Keratinocyte (primary cell): ENCODE measurements at regions not wholly inside any gene's neighbourhood (a gene's known extent, or its start where the extent isn't known, plus 50 kb on each side); places are given as distances from the start of the nearest gene placed in this dataset.

Experiments
- DNase-seq: peaks from one replicate; pipeline ENCODE4 v3.0.0-alpha.2; 2011; ENCODE audit warnings: low read depth, missing footprints, low spot score
- FAIRE-seq: peaks from 2 replicates; lab custom pipeline; 2011; peaks lifted over from hg19 to GRCh38; lab: Jason Lieb, UNC
- H2AFZ ChIP-seq: 2 replicates; pipeline ENCODE4 v1.6.0; 2012; ENCODE audit warnings: low read length, control low read depth, inconsistent platforms; ENCODE audit not compliant: control insufficient read depth
- H3K27ac ChIP-seq: 2 replicates; pipeline ENCODE4 v1.5.1; 2011; ENCODE audit warnings: low read length; ENCODE audit not compliant: control insufficient read depth, insufficient read depth
- H3K27me3 ChIP-seq: 3 replicates; pipeline ENCODE4 v1.6.0; 2011; ENCODE audit warnings: low read length; ENCODE audit not compliant: control insufficient read depth, insufficient read depth; ENCODE audit errors: extremely low read depth
- H3K36me3 ChIP-seq, 2 experiments: 2 replicates in 1 of 2; 3 replicates in 1 of 2; pipeline ENCODE4 v1.5.1; 2011; ENCODE audit warnings: low read length in 2 of 2, mild to moderate bottlenecking in 1 of 2; ENCODE audit not compliant: control insufficient read depth in 2 of 2, insufficient read depth in 2 of 2; ENCODE audit errors: extremely low read depth in 1 of 2
- H3K4me1 ChIP-seq: 3 replicates; pipeline ENCODE4 v1.5.1; 2011; ENCODE audit warnings: low read length; ENCODE audit not compliant: control insufficient read depth, insufficient read depth; ENCODE audit errors: extremely low read depth
- H3K4me2 ChIP-seq: 3 replicates; pipeline ENCODE4 v1.6.0; 2011; ENCODE audit warnings: low read depth, low read length; ENCODE audit not compliant: control insufficient read depth, insufficient read depth; ENCODE audit errors: extremely low read depth
- H3K4me3 ChIP-seq, 3 experiments: fragments of 200-600 bp in 1 of 3; sonication (generic) in 1 of 3; 2 replicates in 2 of 3; 3 replicates in 1 of 3; pipeline ENCODE4 v1.5.1; 2011 to 2016; ENCODE audit warnings: low read length in 3 of 3, mild to moderate bottlenecking in 3 of 3, control low read depth in 2 of 3, inconsistent platforms in 1 of 3, low read depth in 1 of 3, mixed read lengths in 1 of 3, mixed run types in 1 of 3, moderate library complexity in 1 of 3; ENCODE audit not compliant: control insufficient read depth in 2 of 3, insufficient read depth in 2 of 3; ENCODE audit errors: extremely low read depth in 1 of 3
- H3K79me2 ChIP-seq: 2 replicates; pipeline ENCODE4 v1.6.0; 2012; ENCODE audit warnings: low read length; ENCODE audit not compliant: control insufficient read depth, insufficient read depth
- H3K9ac ChIP-seq: 3 replicates; pipeline ENCODE4 v1.6.0; 2011; ENCODE audit warnings: low read length; ENCODE audit not compliant: control insufficient read depth, insufficient read depth; ENCODE audit errors: extremely low read depth
- H3K9me1 ChIP-seq: 3 replicates; pipeline ENCODE4 v1.6.0; 2011; ENCODE audit warnings: low read length; ENCODE audit not compliant: control insufficient read depth, insufficient read depth; ENCODE audit errors: extremely low read depth
- H3K9me3 ChIP-seq: 2 replicates; pipeline ENCODE4 v1.5.1; 2012; ENCODE audit warnings: low read depth, low read length; ENCODE audit not compliant: control insufficient read depth
- H4K20me1 ChIP-seq: 3 replicates; pipeline ENCODE4 v1.6.0; 2011; ENCODE audit warnings: low read length; ENCODE audit not compliant: control insufficient read depth, insufficient read depth; ENCODE audit errors: extremely low read depth
- CTCF ChIP-seq, 3 experiments: IDR thresholded peaks in 1 of 3; conservative IDR thresholded peaks in 1 of 3; optimal IDR thresholded peaks in 1 of 3; 2 replicates in 2 of 3; 3 replicates in 1 of 3; pipeline versions ENCODE3 to v1.5.1; 2011; ENCODE audit warnings: low read length in 3 of 3, mild to moderate bottlenecking in 3 of 3, moderate library complexity in 2 of 3, control low read depth in 1 of 3, inconsistent platforms in 1 of 3; ENCODE audit not compliant: insufficient read depth in 2 of 3; ENCODE audit errors: extremely low read depth in 1 of 3
- EZH2 ChIP-seq: IDR thresholded peaks from one replicate; pipeline ENCODE4 v1.6.1; 2012; ENCODE audit warnings: inconsistent platforms, mild to moderate bottlenecking, low read length, moderate library complexity
- dilution Hi-C: fragments of 300-500 bp; cut with MboI; formaldehyde crosslinking; loops from one replicate; pipeline ENCODE4 v1.7.0; 2020; ENCODE audit warnings: low sequenced_read_pairs; ENCODE audit not compliant: extremely low pct_ligation_motif_present

- H3K27me3 ChIP-seq = no peaks in the 10 kb centered on the region
- no peaks in the 10 kb centered on the region for H3K9me1 ChIP-seq
- no peaks in the 10 kb centered on the region for H3K79me2 ChIP-seq
- no peak overlapping the region for H2AFZ ChIP-seq
- FAIRE-seq (no peak), DNase-seq (no peak)
- H3K4me1 ChIP-seq = peaks cover 6% of the 10 kb centered on the region
- H3K4me3 ChIP-seq = no peak overlapping the region
- dilution Hi-C loops = no loop called here
- H3K4me2 ChIP-seq = no peak overlapping the region
- H3K9ac ChIP-seq = no peak overlapping the region
- no peaks in the 10 kb centered on the region for H3K9me3 ChIP-seq
- H3K27ac ChIP-seq = no peak overlapping the region
- no peaks in the 10 kb centered on the region for H4K20me1 ChIP-seq
- H3K36me3 ChIP-seq = no peaks in the 10 kb centered on the region
- TF ChIP-seq EZH2 (no peak), CTCF (optimal IDR thresholded peaks at IDR 0.05 in 1 of 3, IDR thresholded peaks at IDR 0.05 in 1 of 3, conservative IDR thresholded peaks at IDR 0.05 in 1 of 3; ENCODE audit: extremely low read depth in 1 of 3, insufficient read depth in 2 of 3, low read length in 3 of 3) (no peak)
Measured at GRCh38 chr9:71627537-71627936, 140.8 kb downstream of the CEMIP2 start.

- Histone ChIP-seq H3K27me3 (no peaks in the 10 kb centered on the region), H3K79me2 (no peaks in the 10 kb centered on the region), H4K20me1 (no peaks in the 10 kb centered on the region), H2AFZ (no peak overlapping the region), H3K9me1 (no peaks in the 10 kb centered on the region), H3K4me1 (peaks cover 6% of the 10 kb centered on the region), H3K36me3 (no peaks in the 10 kb centered on the region), H3K9ac (no peak overlapping the region), H3K4me2 (no peak overlapping the region), H3K4me3 (no peak overlapping the region), H3K9me3 (no peaks in the 10 kb centered on the region), H3K27ac (no peak overlapping the region)
- dilution Hi-C loops = no loop called here
- TF ChIP-seq EZH2 = no peak
- no peak for TF ChIP-seq CTCF (optimal IDR thresholded peaks at IDR 0.05 in 1 of 3, IDR thresholded peaks at IDR 0.05 in 1 of 3, conservative IDR thresholded peaks at IDR 0.05 in 1 of 3; ENCODE audit: extremely low read depth in 1 of 3, insufficient read depth in 2 of 3, low read length in 3 of 3)
- no peak for DNase-seq
- FAIRE-seq = no peak
Measured at GRCh38 chr9:71626395-71626794, 141.9 kb downstream of the CEMIP2 start.
